Stomach (tissue), 8 donors: ENCODE measurements at regions not wholly inside any gene's neighbourhood (a gene's known extent, or its start where the extent isn't known, plus 50 kb on each side); places are given as distances from the start of the nearest gene placed in this dataset.

ENCODE experiments used
- DNase-seq, 2 donors: peaks; one replicate each; pipeline versions ENCODE4 v3.0.0 to v3.0.0-alpha.2; 2013 to 2019
- H3K27ac ChIP-seq, 5 donors: fragments of 200-600 bp in 4 of 5; sonication (generic) in 4 of 5; one replicate each; pipeline ENCODE4 v1.5.1; 2013 to 2019; ENCODE audit warnings: mild to moderate bottlenecking in 1 of 5, moderate library complexity in 1 of 5
- H3K27me3 ChIP-seq, 3 donors: fragments of 200-600 bp; sonication (generic); one replicate each; pipeline ENCODE4 v1.5.1; 2017 to 2019; ENCODE audit warnings: mixed run types in 1 of 3
- H3K36me3 ChIP-seq, 4 donors: fragments of 200-600 bp; sonication (generic); 1 replicate in 3 of 4; 2 replicates in 1 of 4; pipeline ENCODE4 v1.5.1; 2016 to 2019
- H3K4me1 ChIP-seq, 4 donors: fragments of 200-600 bp; sonication (generic); one replicate each; pipeline ENCODE4 v1.5.1; 2016 to 2019
- H3K4me3 ChIP-seq, 4 donors: fragments of 200-600 bp; sonication (generic) in 3 of 4; one replicate each; pipeline ENCODE4 v1.5.1; 2016 to 2019; ENCODE audit warnings: mild to moderate bottlenecking in 1 of 4
- H3K9me3 ChIP-seq, 4 donors: fragments of 200-600 bp; sonication (generic); one replicate each; pipeline ENCODE4 v1.5.1; 2016 to 2019
- EP300 ChIP-seq: sonication (generic); formaldehyde crosslinking; IDR thresholded peaks from one replicate; pipeline ENCODE4 v1.6.1; 2017; ENCODE audit warnings: antibody characterized with exemption
- POLR2A ChIP-seq, 4 donors: fragments of 450-650 bp; IDR thresholded peaks; one replicate each; pipeline ENCODE4 v1.6.1; 2016; ENCODE audit warnings: antibody characterized with exemption in 4 of 4, control low read depth in 2 of 4, mild to moderate bottlenecking in 1 of 4, moderate library complexity in 1 of 4
- POLR2AphosphoS5 ChIP-seq, 3 donors: sonication (generic); formaldehyde crosslinking; IDR thresholded peaks; one replicate each; pipeline ENCODE4 v1.6.1; 2016; ENCODE audit warnings: antibody characterized with exemption in 3 of 3
- WGBS, 5 donors: extraction: QIAGEN DNeasy Blood & Tissue Kit in 3 of 5; methylation state at CpG; one replicate each; pipeline versions ENCODE4 v1.1.5 to v1.1.7; 2013 to 2018; 5-methylcytosine and 5-hydroxymethylcytosine counted together
- intact Hi-C: fragments of 100-400 bp; cut with DNase I; formaldehyde crosslinking; loops from one replicate; pipeline ENCODE4 v1.15.1; 2023; ENCODE audit warnings: low total_unique reads
- TF ChIP-seq, protein P1 (sequence below), 7 experiments: fragments of 450-650 bp in 4 of 7; fragments of 200-600 bp in 3 of 7; sonication (generic) in 3 of 7; IDR thresholded peaks; one replicate each; pipeline ENCODE4 v1.5.1; 2016 to 2019; ENCODE audit warnings: antibody characterized with exemption in 7 of 7, control low read depth in 2 of 7, mild to moderate bottlenecking in 1 of 7
- donor health status: healthy with polysubstance abuse.
- donor health status: Bipolar disorder and iron deficiency.
- donor health status: healthy.

DNA sequence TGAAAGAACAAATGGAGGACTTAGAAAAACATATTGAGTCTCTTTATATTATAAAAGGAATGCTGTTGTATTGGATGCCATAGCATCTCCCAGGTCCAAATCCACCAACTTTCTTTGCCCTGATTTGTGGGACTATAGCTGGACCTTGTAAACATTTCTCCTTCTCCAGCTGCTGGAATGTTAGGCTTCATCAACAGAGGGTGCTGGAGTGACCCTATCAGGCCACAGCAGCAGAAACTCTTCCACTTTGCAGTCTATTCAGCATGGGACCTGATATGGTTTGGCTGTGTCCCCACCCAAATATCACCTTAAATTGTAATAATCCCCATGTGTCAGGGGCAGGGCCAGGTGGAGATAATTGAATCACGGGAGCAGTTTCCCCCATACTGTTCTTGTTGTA lies 138.4 kb upstream of the ARL4C start:
- TF ChIP-seq EP300 (no peak), POLR2AphosphoS5 (IDR thresholded peaks at IDR 0.05) (no peak), POLR2A (IDR thresholded peaks at IDR 0.05) (no peak)
- TF ChIP-seq, protein P1, sequence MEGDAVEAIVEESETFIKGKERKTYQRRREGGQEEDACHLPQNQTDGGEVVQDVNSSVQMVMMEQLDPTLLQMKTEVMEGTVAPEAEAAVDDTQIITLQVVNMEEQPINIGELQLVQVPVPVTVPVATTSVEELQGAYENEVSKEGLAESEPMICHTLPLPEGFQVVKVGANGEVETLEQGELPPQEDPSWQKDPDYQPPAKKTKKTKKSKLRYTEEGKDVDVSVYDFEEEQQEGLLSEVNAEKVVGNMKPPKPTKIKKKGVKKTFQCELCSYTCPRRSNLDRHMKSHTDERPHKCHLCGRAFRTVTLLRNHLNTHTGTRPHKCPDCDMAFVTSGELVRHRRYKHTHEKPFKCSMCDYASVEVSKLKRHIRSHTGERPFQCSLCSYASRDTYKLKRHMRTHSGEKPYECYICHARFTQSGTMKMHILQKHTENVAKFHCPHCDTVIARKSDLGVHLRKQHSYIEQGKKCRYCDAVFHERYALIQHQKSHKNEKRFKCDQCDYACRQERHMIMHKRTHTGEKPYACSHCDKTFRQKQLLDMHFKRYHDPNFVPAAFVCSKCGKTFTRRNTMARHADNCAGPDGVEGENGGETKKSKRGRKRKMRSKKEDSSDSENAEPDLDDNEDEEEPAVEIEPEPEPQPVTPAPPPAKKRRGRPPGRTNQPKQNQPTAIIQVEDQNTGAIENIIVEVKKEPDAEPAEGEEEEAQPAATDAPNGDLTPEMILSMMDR (IDR thresholded peaks at IDR 0.05), result no peak
- no peak overlapping the region for H3K4me3 ChIP-seq
- no peak overlapping the region for H3K27ac ChIP-seq
- intact Hi-C loops, result no loop called here
- H3K4me1 ChIP-seq, result peaks cover 0 to 13% (median 6%) of the 10 kb centered on the region in 4 donors
- H3K36me3 ChIP-seq, result no peaks in the 10 kb centered on the region
- no peak for DNase-seq
- no peaks in the 10 kb centered on the region for H3K27me3 ChIP-seq
- no peaks in the 10 kb centered on the region for H3K9me3 ChIP-seq
- 38 to 71% (median 56%) methylated on average over 1 of the region's 1 CpG for WGBS, 5 donors

DNA sequence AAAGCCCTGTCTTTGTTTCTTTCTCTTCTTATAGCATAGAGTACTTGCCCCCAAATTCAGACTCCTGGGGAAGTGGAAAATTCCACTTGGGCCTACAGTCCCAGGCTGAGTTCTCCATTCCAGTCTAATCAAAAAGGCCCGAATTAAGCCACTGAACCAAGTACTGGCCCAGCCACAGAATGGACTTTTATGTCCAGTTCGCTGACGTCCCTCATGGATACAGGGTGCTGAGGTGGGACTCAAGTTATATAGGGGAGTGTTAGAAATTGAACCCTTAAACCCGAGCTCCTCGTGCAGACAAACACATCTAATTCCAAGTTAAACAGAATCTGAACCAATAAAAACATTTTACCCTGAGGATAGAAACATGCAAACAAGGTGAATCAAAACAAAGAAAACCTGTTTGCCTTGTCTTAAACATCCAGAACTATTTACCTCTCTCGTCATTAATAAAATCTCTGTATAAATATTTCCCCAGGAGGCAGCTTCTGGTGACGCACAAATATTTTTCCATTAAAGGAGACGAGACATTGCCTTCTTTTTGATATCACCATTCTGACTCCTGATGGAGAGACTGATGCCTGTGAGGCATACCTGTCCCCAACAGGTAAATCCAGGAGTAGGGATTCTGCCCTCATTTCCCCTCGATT lies 136.8 kb upstream of the ARL4C start:
- H3K4me3 ChIP-seq, result no peak overlapping the region
- intact Hi-C loops, result no loop called here
- 52 to 76% (median 73%) methylated on average over 9 of the region's 9 CpGs for WGBS, 5 donors
- no peak overlapping the region for H3K27ac ChIP-seq
- peaks cover 0 to 18% (median 11%) of the 10 kb centered on the region in 4 donors for H3K4me1 ChIP-seq
- H3K9me3 ChIP-seq, result no peaks in the 10 kb centered on the region
- TF ChIP-seq POLR2A (IDR thresholded peaks at IDR 0.05) (no peak), POLR2AphosphoS5 (IDR thresholded peaks at IDR 0.05) (no peak)
- H3K27me3 ChIP-seq, result peaks cover 0 to 5% (median 0%) of the 10 kb centered on the region in 3 donors
- no peak for DNase-seq
- H3K36me3 ChIP-seq, result no peaks in the 10 kb centered on the region

DNA sequence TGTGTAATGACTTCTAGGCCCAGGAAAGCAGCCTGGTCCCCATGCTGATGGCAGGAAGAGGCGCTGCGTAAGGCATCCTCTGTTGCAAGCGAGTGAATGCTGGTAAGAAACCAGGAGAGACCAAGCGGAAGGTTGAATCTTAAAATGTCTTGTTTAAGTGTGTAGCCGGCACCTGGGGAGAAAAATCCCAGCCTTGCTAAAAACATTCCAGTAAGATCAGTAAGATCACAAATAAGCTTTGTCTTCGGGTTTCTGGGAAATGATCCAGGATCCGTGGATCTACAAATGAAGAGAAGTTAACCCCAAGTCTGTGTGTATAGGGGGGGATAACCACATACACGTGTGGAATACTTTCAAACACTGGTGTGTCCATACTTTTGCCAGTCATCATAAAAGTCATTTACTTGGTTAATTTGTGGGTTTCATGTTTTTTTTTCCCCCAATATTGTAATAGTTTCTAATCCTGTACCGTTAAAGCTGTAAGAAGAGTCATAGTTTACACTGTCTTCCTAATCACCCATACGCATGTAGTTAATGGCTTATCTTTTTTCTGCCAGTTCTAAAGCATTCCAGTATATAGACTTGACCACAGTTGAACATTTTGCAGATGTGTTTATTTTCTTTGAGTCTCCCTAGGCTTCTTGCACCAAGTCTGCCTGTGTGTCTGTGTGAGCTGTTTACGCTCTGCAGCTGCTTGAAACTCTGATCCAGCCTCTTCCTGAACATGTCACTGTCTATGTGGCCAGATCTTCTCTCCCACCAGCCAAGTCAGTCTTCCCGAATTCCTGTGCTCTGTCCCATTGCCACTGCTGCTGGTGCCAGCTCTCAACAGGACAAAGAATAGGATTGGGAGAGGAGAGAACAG lies 135.9 kb upstream of the ARL4C start:
- H3K36me3 ChIP-seq, result no peaks in the 10 kb centered on the region
- DNase-seq, result peak in 1 of 2 donors; percentile 59
- intact Hi-C loops, result no loop called here
- no peaks in the 10 kb centered on the region for H3K9me3 ChIP-seq
- H3K27ac ChIP-seq, result no peak overlapping the region
- WGBS, 5 donors, result 53 to 61% (median 56%) methylated on average over 12 of the region's 12 CpGs
- H3K4me3 ChIP-seq, result no peak overlapping the region
- peaks cover 0 to 20% (median 12%) of the 10 kb centered on the region in 4 donors for H3K4me1 ChIP-seq
- H3K27me3 ChIP-seq, result peaks cover 0 to 6% (median 0%) of the 10 kb centered on the region in 3 donors
- no peak for TF ChIP-seq EP300
- TF ChIP-seq POLR2AphosphoS5 (IDR thresholded peaks at IDR 0.05), result peak in 1 of 3 donors; percentile 23

DNA sequence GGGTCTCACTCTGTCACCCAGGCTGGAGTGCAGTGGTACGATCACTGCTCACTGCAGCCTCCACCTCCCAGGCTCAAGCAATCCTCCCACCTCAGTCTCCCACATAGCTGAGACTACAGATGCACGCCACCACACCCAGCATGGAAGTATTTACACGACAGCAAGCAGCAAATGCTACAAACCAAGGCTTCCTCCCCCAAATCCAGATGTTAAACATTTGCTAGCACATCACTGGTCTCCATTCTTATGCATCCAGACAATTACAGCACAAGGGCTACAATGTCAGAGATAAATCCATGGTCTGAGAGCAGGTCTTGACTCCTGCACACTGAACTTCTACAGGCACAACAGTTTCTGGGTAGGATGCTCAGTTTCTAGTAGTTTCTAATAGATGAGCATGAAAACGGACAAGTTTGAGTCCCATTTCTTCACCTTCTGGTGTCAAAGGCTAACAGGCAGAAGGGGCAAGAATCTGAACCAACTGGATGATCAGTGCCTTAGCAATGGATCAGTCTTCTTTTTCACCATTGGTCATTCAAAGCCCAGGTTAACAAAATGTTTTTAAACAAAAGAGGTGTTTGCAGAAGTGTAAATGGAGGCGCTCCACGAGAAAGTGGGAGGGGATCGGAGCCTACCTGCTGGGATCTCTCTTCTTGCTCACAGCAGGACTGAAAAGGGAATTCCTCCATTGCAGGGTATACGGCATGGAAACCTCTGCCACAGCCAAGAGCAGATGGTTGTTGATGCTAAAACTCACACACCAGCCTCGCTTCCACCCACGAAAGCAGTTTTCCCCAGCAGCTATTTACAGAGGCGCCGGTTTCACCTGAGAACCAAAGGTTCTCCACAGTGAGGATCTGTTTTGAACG lies 135.0 kb upstream of the ARL4C start:
- TF ChIP-seq EP300 (no peak), POLR2AphosphoS5 (IDR thresholded peaks at IDR 0.05) (no peak), POLR2A (IDR thresholded peaks at IDR 0.05) (no peak)
- TF ChIP-seq, protein P1 (IDR thresholded peaks at IDR 0.05), result no peak
- WGBS, 5 donors, result 74 to 82% (median 78%) methylated on average over 13 of the region's 13 CpGs

DNA sequence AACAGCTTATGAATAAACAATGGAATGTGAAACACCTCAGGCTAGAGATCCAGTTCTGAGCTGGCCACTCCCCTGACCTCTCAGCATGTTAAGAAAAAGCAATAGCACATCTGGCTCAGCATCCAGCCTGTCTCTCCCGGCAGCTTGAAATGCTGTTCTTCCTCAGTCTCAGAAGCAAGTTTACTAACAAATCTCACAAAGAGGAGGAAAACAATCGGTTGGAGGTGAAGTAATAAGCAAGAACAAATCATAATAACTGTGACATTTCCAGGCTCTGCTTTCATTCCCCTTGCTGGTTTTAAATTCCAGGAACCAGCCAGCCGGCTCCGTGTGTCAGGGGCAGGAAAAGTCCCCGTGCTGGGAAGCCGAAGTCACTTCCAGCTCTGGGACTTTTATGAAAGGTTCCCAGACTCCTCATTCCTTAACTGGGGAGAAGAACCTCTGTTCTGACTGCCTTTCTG lies 133.9 kb upstream of the ARL4C start:
- H3K9me3 ChIP-seq, result no peaks in the 10 kb centered on the region
- H3K36me3 ChIP-seq, result no peaks in the 10 kb centered on the region
- H3K27ac ChIP-seq, result no peak overlapping the region
- H3K4me1 ChIP-seq, result peaks cover 0 to 20% (median 12%) of the 10 kb centered on the region in 4 donors
- H3K27me3 ChIP-seq, result peaks cover 0 to 6% (median 0%) of the 10 kb centered on the region in 3 donors
- 15 to 36% (median 25%) methylated on average over 6 of the region's 6 CpGs for WGBS, 5 donors
- no peak overlapping the region for H3K4me3 ChIP-seq
- intact Hi-C loops, result no loop called here
- TF ChIP-seq EP300 (no peak), POLR2AphosphoS5 (IDR thresholded peaks at IDR 0.05) (no peak), POLR2A (IDR thresholded peaks at IDR 0.05) (no peak)
- TF ChIP-seq, protein P1 (IDR thresholded peaks at IDR 0.05), result no peak
- no peak for DNase-seq

More for the DNA sequence above, 135.0 kb upstream of the ARL4C start:
- Histone ChIP-seq H3K4me1 (peaks cover 0 to 20% (median 12%) of the 10 kb centered on the region in 4 donors), H3K9me3 (no peaks in the 10 kb centered on the region), H3K27ac (no peak overlapping the region), H3K27me3 (peaks cover 0 to 6% (median 0%) of the 10 kb centered on the region in 3 donors), H3K4me3 (no peak overlapping the region), H3K36me3 (no peaks in the 10 kb centered on the region)
- intact Hi-C loops, result no loop called here
- DNase-seq, result no peak
